Activated CD4-positive, CD25-positive, alpha-beta regulatory T cell treated with anti-CD3 and anti-CD28 coated beads, Interleukin-2, amount 50 U/mL, for 16 hours (primary cell): ENCODE measurements at regions not wholly inside any gene's neighbourhood (a gene's known extent, or its start where the extent isn't known, plus 50 kb on each side); places are given as distances from the start of the nearest gene placed in this dataset.
"Not testable (repeated sequence)": the region's sequence is repeated elsewhere in the genome, so short reads cannot be mapped to it uniquely, and the experiment has no call there.

ENCODE experiments used
- DNase-seq: peaks from one replicate; pipeline ENCODE4 v3.0.0-alpha.2; 2020; ENCODE audit warnings: low read depth, low spot score

DNA sequence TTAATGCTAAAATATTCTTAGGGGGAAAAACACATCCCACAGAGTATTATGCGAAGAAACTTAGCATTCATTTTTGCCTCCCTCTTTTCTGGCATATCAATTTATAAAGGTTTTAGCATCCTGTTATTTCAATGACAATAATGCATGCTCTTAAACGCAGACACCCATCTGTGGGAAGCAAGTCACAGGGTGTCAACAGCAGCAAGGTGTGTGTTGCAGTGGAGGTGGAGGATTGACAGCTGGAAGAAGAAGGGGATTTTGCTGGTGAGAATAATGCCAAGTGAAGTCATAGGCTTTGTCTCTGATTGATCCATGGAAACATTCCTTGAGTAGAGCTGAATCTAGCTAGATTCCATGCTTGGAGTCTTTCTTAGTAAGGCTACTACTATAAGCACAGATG, 498.1 kb downstream of the NPIPA7 start:
- no peak for DNase-seq

DNA sequence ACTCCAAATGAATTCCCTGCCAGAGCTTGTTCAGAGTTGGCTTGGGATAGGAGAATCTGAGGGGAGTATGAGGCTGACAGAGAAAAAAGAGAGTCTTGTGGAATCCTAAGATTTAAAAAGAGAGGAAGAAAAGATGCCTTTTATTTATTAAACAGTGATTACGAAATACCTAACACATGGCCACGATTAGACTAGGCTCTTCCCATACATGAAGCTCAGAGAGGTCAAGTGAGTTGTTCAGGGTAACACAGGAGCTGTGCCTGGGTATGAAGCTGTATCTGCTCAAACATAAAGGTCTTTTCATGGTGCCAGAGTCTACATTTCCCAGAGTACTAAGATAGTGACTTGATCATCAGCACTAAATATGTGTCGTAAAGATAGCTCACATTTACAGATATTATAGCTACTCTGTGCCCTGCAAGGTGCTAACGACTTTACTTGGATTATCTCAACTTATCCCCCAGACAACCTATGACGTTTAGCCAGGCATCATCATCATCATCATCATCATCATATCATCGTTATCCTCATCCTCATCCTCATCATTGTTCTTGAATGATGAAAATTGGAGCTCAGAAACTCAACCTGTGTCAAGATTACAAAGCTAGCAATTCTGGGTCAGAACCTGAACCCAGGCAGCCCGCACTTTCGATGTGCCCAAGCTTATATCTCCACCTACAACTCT, 500.8 kb downstream of the NPIPA7 start:
- no peak for DNase-seq

GRCh38 chr16:16881814-16882213, 502.9 kb downstream of the NPIPA7 start:
- DNase-seq, result no peak

DNA sequence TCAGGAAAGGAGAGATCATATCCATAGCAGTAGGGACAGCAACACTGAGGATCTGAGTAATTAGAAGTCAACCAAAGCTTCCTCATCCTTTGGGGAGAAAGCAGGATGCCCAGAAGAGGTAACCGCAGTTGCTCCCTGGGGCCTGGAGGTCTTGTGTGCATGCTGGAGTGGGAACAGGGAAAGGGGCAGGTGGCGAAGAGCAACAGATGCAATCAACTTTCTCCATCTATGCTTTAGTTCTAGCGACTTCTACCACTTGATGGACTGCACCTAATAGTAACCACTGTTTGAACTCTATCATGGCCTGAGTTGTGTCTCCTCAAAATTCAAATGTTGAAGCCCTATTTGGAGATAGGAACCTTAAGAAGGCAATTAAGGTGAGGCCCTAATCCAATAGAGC, 503.8 kb downstream of the NPIPA7 start:
- no peak for DNase-seq

GRCh38 chr16:16884451-16884850, 505.5 kb downstream of the NPIPA7 start:
- no peak for DNase-seq

GRCh38 chr16:16887193-16887592, 508.3 kb downstream of the NPIPA7 start:
- DNase-seq, result no peak

DNA sequence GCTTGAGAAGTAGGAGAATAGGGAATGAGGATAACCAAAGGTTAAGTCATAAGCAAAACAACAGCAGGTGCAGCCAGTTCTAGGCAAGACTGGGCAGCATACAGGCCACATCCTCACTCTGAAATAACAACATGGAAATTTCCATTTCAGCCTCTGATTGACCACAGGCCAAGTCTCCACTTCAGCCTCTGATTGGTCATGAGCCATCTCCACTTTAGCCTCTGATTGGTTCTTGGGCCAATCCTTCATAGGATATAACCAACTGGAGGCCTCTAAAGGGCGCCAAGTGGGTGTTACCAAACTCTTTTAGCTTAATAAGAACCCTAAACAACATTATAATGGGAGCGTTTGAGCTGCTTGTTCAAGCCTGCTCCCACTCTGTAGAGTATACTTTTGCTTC, 512.0 kb downstream of the NPIPA7 start:
- DNase-seq, result no peak

GRCh38 chr16:16904601-16905000, 525.7 kb downstream of the NPIPA7 start:
- DNase-seq, result no peak

DNA sequence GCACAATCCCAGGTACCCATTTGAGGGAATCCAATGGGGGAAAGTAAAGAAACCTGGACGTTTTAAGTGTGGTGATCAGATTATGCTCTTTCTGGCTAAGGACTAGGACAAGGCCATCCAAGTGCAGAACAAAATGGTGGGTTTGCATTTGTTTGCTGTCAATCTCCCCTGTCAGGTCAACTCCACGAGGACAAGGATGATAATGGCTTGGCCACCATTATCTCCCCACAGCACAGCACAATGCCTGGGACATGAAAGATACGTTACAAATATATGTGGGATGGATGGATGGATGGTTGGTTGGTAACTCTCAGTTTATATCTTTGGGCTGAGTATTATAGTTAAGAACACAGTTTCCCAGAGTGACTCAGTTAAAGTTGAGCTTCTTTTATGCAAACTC, 526.9 kb downstream of the NPIPA7 start:
- no peak for DNase-seq

DNA sequence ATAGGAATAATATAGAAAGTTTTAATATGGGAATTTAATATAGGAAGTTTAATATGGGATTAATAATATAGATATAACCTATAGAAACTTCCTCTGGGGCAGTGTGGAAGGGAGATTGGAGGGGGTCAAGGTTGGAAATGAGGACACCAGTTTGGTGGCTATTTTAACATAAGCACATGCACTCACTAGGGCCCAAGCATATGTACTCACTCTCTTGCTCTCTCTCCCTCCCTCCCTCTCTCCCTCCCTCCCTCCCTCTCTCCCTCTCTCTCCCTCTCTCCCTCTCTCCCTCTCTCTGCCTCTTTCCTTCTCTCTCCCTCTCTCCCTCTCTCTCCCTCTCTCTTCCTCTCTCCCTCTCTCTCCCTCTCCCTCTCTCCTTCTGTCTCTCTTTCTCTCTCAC, 528.1 kb downstream of the NPIPA7 start:
- no peak for DNase-seq

DNA sequence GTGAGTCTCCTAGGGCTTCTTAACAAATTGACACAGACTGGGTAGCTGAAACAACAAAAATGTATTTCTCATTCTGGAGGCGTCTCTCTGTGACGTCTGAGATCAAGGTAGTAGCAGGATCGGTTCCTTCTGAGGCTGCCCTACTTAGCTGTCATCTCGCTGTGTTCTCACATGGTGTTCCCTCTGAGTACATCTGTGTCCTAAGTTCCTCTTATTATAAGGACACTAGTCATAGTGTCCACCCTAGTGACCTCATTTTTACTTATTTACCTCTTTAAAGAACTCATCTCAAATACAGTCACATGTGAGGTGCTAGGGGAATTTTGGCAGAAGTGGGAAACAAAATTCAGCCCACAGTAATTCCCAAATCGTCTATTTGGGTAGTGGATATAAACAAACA, 529.1 kb downstream of the NPIPA7 start:
- DNase-seq, result no peak

DNA sequence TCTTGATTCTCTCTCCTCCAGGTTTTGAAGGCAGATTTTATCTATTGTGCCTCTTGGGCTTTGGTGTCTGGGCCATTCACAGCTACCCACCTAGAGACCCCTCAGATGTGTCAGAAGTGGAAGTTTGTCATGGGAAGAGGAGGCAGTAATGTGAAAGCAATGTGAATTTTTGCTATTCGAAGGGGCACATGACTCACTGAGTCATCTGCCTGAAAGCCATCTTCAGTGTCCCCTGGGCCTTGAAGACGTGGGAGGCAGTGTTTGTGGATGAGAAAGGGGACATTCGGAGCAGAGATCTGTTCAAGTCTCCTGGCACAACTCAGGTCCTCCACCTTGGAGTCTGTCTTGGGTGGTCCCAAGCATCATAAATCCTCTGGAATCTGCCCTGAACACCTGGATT, 530.2 kb downstream of the NPIPA7 start:
- DNase-seq, result no peak

DNA sequence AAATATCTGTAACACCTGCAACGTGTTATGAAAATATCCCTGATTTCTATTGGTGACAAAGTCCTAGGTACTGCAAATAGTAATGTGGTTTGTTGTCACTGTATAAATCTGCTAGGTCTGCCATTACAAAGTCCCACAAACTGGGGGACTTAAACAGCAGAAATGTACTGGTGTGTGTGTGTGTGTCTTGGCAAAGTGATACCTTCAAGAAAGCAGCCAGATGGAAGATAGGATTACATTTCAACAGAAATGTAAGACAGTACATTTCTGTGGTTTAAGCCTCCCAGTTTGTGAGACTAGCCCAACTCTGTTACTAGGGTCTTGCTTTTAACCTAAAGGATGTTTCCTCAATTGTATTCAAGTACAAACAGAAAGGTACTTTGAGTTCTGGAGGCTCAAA, 531.7 kb downstream of the NPIPA7 start:
- no peak for DNase-seq

DNA sequence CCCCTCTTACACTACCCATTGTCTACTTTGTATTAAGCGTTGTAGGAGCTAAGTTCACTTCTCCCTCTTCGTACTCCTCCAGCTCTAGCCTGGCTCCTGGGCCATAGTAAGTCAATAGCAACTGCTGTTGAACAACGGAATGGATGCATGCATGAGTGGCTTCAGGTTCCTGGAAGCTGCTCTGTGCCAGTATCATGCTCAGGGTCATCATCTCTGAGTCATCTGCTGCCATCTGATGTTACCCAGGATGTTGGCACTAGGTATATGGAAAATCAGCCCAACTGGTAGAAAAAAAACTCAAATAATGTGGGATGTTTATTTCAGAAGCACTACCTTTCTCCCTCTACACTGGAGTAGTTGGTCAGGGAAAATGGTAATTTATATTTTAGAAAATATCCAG, 536.8 kb downstream of the NPIPA7 start:
- DNase-seq, result no peak

GRCh38 chr16:16917191-16917785, 538.3 kb downstream of the NPIPA7 start:
- no peak for DNase-seq

DNA sequence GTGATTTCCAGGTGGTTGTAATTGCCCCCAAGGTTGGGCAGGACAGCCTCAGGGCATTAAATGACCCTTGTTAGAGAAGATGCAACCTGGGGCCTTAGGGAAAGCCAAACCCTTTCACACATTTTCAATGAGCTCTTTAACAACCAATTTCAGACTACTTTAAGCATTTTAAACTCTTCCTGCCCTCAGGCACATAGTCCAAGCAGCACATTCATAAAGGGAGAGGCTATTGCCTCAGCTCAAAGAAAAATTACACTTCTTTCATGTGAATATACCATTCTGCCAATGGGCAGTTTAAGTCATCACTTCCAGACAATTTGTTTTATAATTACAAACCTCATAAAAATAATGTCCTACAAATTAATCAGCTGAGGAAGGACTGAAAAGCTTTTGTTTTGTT, 544.5 kb downstream of the NPIPA7 start:
- DNase-seq, result no peak

DNA sequence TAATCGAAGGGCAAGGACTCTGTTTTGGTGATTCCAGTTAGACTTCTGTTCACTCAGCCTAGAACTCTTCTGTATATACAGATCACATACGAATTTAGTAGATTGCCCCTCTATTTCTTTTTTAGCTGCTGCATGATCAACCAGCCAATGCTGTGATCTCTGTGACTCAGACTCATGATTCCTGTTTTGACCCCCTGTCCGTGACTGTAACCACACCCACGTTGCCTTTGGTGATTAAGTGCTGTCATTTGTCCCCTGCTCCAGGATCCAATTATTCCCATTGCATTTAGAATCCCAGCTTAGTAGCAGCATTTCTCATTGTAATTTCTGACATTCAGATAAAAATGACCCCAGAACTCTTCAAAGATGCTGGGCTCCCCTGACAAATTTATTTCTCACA, 545.7 kb downstream of the NPIPA7 start:
- no peak for DNase-seq

- DNase-seq, result no peak
Observed at GRCh38 chr16:16925432-16925831, 545.3 kb downstream of the XYLT1 start.

- DNase-seq, result no peak
Observed at GRCh38 chr16:16928532-16929109, 542.1 kb downstream of the XYLT1 start.

- no peak for DNase-seq
Observed at GRCh38 chr16:16930309-16931000, 540.3 kb downstream of the XYLT1 start.

GRCh38 chr16:16933861-16934260, 536.9 kb downstream of the XYLT1 start:
- no peak for DNase-seq

- DNase-seq, result no peak
Observed at GRCh38 chr16:16934660-16935059, 536.1 kb downstream of the XYLT1 start.

DNA sequence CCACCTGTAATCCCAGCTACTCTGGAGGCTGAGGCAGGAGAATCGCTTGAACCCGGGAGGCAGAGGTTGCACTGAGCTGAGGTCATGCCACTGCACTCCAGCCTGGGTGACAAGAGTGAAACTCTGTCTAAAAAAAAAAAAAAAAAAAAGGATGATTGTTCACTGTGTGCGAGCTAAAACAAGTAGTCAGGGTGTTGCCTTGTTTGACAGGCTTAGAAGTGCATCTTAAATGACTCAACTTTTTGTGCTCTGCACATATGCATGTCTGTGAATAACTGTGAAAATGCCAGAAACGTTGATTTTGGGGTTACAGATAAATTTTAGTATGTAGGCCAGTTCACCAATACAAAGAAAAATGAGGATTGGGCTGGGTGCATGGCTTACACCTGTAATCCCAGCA, 534.9 kb downstream of the XYLT1 start:
- DNase-seq, result not testable (repeated sequence)
